ENCODE measurements at regions not wholly inside any gene's neighbourhood (a gene's known extent, or its start where the extent isn't known, plus 50 kb on each side); places are given as distances from the start of the nearest gene placed in this dataset.
"Not testable (repeated sequence)": the region's sequence is repeated elsewhere in the genome, so short reads cannot be mapped to it uniquely, and the experiment has no call there.

- Mint-ChIP-seq H3K4me1 (no peaks in the 10 kb centered on the region), H3K4me3 (no peak overlapping the region), H3K9me3 (peaks cover 0 to 5% (median 2%) of the 10 kb centered on the region in 7 donors), H3K36me3 (no peaks in the 10 kb centered on the region), H3K27me3 (ENCODE audit: low read depth in 3 of 3) (peaks cover 0 to 2% (median 2%) of the 10 kb centered on the region in 3 donors), H3K27ac (no peak overlapping the region)
- no peak for DNase-seq
- Histone ChIP-seq H3K27me3 (ENCODE audit: control insufficient read depth in 2 of 2, insufficient read depth in 2 of 2, low read length in 2 of 2) (no peaks in the 10 kb centered on the region), H3K4me2 (replicated peaks; ENCODE audit: extremely low read depth, low read length, poor library complexity, severe bottlenecking) (no peak overlapping the region), H2AFZ (ENCODE audit: insufficient read depth, low read depth, low read length, poor library complexity, severe bottlenecking) (no peak overlapping the region), H3K4me3 (replicated peaks in 1 of 3; ENCODE audit: low read depth in 2 of 3, low read length in 3 of 3) (no peak overlapping the region), H3K9me3 (replicated peaks in 1 of 2; ENCODE audit: control insufficient read depth in 1 of 2, insufficient read depth in 1 of 2, low read length in 2 of 2) (no peaks in the 10 kb centered on the region), H3K27ac (ENCODE audit: low read depth in 1 of 2, low read length in 2 of 2) (no peak overlapping the region), H3K4me1 (ENCODE audit: control insufficient read depth in 1 of 2, insufficient read depth in 2 of 2, low read length in 2 of 2) (no peaks in the 10 kb centered on the region), H4K20me1 (ENCODE audit: insufficient read depth, low read length) (no peaks in the 10 kb centered on the region), H3K36me3 (replicated peaks in 1 of 2; ENCODE audit: control insufficient read depth in 1 of 2, insufficient read depth in 2 of 2, low read length in 2 of 2) (no peaks in the 10 kb centered on the region), H3K79me2 (ENCODE audit: insufficient read depth, low read length) (no peaks in the 10 kb centered on the region), H3K9ac (ENCODE audit: insufficient read depth, low read length, poor library complexity, severe bottlenecking) (no peak overlapping the region)
- intact Hi-C loops (cut with micrococcal nuclease): no loop called here
- WGBS (ENCODE audit: insufficient coverage): no CpG with 5 or more reads among the region's 6 CpGs
- no peak for TF ChIP-seq CTCF (IDR thresholded peaks at IDR 0.05)
These were observed 51.4 kb downstream of the SLC41A2 start for GRCh38 chr12:104906695-104907094.

- intact Hi-C loops (cut with micrococcal nuclease); H3K79me2 ChIP-seq (ENCODE audit: insufficient read depth, low read length); H3K9me3 Mint-ChIP-seq; H3K4me1 Mint-ChIP-seq; H2AFZ ChIP-seq (ENCODE audit: insufficient read depth, low read depth, low read length, poor library complexity, severe bottlenecking); H3K4me2 ChIP-seq (replicated peaks; ENCODE audit: extremely low read depth, low read length, poor library complexity, severe bottlenecking); H3K27ac ChIP-seq (ENCODE audit: low read depth in 1 of 2, low read length in 2 of 2); H3K4me3 ChIP-seq (replicated peaks in 1 of 3; ENCODE audit: low read depth in 2 of 3, low read length in 3 of 3); H3K4me1 ChIP-seq (ENCODE audit: control insufficient read depth in 1 of 2, insufficient read depth in 2 of 2, low read length in 2 of 2); H3K36me3 Mint-ChIP-seq; H3K9ac ChIP-seq (ENCODE audit: insufficient read depth, low read length, poor library complexity, severe bottlenecking); H3K4me3 Mint-ChIP-seq; H3K27me3 ChIP-seq (ENCODE audit: control insufficient read depth in 2 of 2, insufficient read depth in 2 of 2, low read length in 2 of 2); H4K20me1 ChIP-seq (ENCODE audit: insufficient read depth, low read length); DNase-seq; H3K27ac Mint-ChIP-seq; H3K9me3 ChIP-seq (replicated peaks in 1 of 2; ENCODE audit: control insufficient read depth in 1 of 2, insufficient read depth in 1 of 2, low read length in 2 of 2); H3K36me3 ChIP-seq (replicated peaks in 1 of 2; ENCODE audit: control insufficient read depth in 1 of 2, insufficient read depth in 2 of 2, low read length in 2 of 2); H3K27me3 Mint-ChIP-seq (ENCODE audit: low read depth in 3 of 3): not testable (repeated sequence)
- WGBS (ENCODE audit: insufficient coverage): 100% methylated on average over 2 of the region's 24 CpGs
These were observed 52.6 kb downstream of the SLC41A2 start for GRCh38 chr12:104905446-104905845.
